ENCODE measurements at regions not wholly inside any gene's neighbourhood (a gene's known extent, or its start where the extent isn't known, plus 50 kb on each side); places are given as distances from the start of the nearest gene placed in this dataset.

GRCh38 chr6:138689849-138690248 is 83.7 kb upstream of the CCDC28A start:
- WGBS, 2 experiments (ENCODE audit: low coverage in 1 of 2, low lambda C conversion rate in 2 of 2, missing lambda C conversion rate in 2 of 2): 86 to 95% methylated on average over 6 of the region's 6 CpGs
- no peak overlapping the region for H3K27ac ChIP-seq
- H3F3A ChIP-seq (ENCODE audit: insufficient read depth): peaks cover 18% of the 10 kb centered on the region
- no peaks in the 10 kb centered on the region for H3K27me3 ChIP-seq (replicated peaks; ENCODE audit: insufficient read depth)
- in situ Hi-C loops (cut with MboI): no loop called here
- no peak for TF ChIP-seq EZH2 (IDR thresholded peaks at IDR 0.05; ENCODE audit: insufficient read depth, poor library complexity, severe bottlenecking)
- no peak for TF ChIP-seq EZH2phosphoT487 (IDR thresholded peaks at IDR 0.05; ENCODE audit: insufficient read depth, low read depth)
- H3K9me2 ChIP-seq (ENCODE audit: insufficient read depth): no peaks in the 10 kb centered on the region
- H3K36me3 ChIP-seq (ENCODE audit: low read depth): no peaks in the 10 kb centered on the region
- H3K4me3 ChIP-seq: no peak overlapping the region
- no peak overlapping the region for H3K4me2 ChIP-seq (ENCODE audit: unreplicated experiment)
- no peaks in the 10 kb centered on the region for H3K9me3 ChIP-seq (ENCODE audit: low read depth)
- H3K79me2 ChIP-seq (ENCODE audit: insufficient read depth): peaks cover 6% of the 10 kb centered on the region; the same call in 1 of the 2 replicates
- no peak overlapping the region for H2AFZ ChIP-seq
- no peak overlapping the region for H3K9ac ChIP-seq
- H4K20me1 ChIP-seq (ENCODE audit: insufficient read depth): no peaks in the 10 kb centered on the region
- DNase-seq: peak; percentile 10
- peaks cover 9% of the 10 kb centered on the region; the same call in 1 of the 2 replicates for H3K4me1 ChIP-seq (ENCODE audit: insufficient read depth)

DNA sequence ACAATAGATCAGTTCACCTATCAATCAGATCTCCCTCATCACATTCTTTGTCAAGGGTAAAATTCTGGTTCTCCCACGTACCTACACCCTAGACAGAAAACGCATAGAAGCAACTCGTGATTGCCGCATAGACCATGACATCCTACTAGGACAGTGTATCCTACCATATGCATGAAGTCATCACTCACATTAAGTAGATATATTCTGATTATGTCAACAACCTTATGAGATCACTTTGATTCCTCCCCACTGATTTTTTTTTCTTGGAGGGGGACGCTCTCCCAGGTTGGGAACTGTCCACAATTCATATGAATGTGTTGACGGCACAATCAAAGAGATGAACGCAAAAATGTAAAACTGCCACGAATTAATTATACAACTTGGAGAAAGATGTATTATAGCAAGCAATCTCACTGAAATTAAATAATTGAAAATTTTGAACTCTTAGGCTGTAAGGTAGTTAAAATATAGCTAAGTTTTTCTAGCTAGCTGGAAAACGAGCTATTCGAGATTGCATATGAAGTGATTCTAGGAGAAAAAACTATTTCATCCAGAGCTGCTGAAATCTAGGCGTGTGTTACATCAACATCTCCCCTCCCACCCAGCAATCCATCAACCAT is 82.5 kb upstream of the CCDC28A start:
- Histone ChIP-seq H3K27me3 (replicated peaks; ENCODE audit: insufficient read depth) (no peaks in the 10 kb centered on the region), H3K4me2 (ENCODE audit: unreplicated experiment) (peak overlapping the region; percentile 87), H3K9me2 (ENCODE audit: insufficient read depth) (no peaks in the 10 kb centered on the region), H3F3A (ENCODE audit: insufficient read depth) (peaks cover 18% of the 10 kb centered on the region), H3K79me2 (ENCODE audit: insufficient read depth) (peaks cover 6% of the 10 kb centered on the region; the same call in 1 of the 2 replicates), H3K4me3 (peak overlapping the region; percentile 80), H3K36me3 (ENCODE audit: low read depth) (no peaks in the 10 kb centered on the region), H4K20me1 (ENCODE audit: insufficient read depth) (no peaks in the 10 kb centered on the region), H3K9ac (peak overlapping the region; percentile 68), H3K9me3 (ENCODE audit: low read depth) (no peaks in the 10 kb centered on the region), H2AFZ (peak overlapping the region; percentile 81), H3K27ac (peak overlapping the region; percentile 46), H3K4me1 (ENCODE audit: insufficient read depth) (peaks cover 9% of the 10 kb centered on the region; the same call in 1 of the 2 replicates)
- no peak for TF ChIP-seq EZH2phosphoT487 (IDR thresholded peaks at IDR 0.05; ENCODE audit: insufficient read depth, low read depth)
- no peak for TF ChIP-seq EZH2 (IDR thresholded peaks at IDR 0.05; ENCODE audit: insufficient read depth, poor library complexity, severe bottlenecking)
- no peak for DNase-seq
- in situ Hi-C loops (cut with MboI): no loop called here
- 51 to 59% methylated on average over 11 of the region's 11 CpGs for WGBS, 2 experiments (ENCODE audit: low coverage in 1 of 2, low lambda C conversion rate in 2 of 2, missing lambda C conversion rate in 2 of 2)

DNA sequence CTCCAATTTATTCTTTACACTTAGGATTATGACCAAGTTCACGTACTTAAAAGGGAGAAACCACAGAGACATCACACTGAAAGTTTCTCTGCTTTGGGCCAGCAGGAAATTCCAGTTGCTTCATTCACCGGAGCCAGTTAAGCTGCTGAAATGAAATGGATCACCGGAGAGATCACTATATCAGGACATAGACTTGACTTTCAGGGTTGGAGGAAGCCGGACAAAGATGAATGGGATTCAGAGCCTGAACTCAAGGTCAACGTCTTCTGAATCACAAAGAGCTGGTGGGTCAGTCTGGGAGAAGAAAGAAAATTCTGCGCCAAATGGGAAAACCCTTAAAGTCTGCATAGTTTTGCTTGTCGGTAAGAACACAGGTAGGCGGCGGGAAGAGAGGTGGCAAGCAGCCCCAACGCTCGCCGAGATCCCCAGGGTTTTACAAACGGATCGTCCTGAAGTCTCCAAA is 81.9 kb upstream of the CCDC28A start:
- peak overlapping the region; percentile 46 for H3K27ac ChIP-seq
- H2AFZ ChIP-seq: peak overlapping the region; percentile 81
- TF ChIP-seq EZH2phosphoT487 (IDR thresholded peaks at IDR 0.05; ENCODE audit: insufficient read depth, low read depth) (no peak), EZH2 (IDR thresholded peaks at IDR 0.05; ENCODE audit: insufficient read depth, poor library complexity, severe bottlenecking) (no peak)
- H3K79me2 ChIP-seq (ENCODE audit: insufficient read depth): peaks cover 6% of the 10 kb centered on the region; the same call in 1 of the 2 replicates
- H3K9me3 ChIP-seq (ENCODE audit: low read depth): no peaks in the 10 kb centered on the region
- peak; percentile 79 for DNase-seq
- H3K9me2 ChIP-seq (ENCODE audit: insufficient read depth): no peaks in the 10 kb centered on the region
- H3K27me3 ChIP-seq (replicated peaks; ENCODE audit: insufficient read depth): no peaks in the 10 kb centered on the region
- peak overlapping the region; percentile 80 for H3K4me3 ChIP-seq
- H3K36me3 ChIP-seq (ENCODE audit: low read depth): no peaks in the 10 kb centered on the region
- in situ Hi-C loops (cut with MboI): no loop called here
- H4K20me1 ChIP-seq (ENCODE audit: insufficient read depth): no peaks in the 10 kb centered on the region
- H3K4me2 ChIP-seq (ENCODE audit: unreplicated experiment): peak overlapping the region; percentile 87
- peak overlapping the region; percentile 68 for H3K9ac ChIP-seq
- peaks cover 9% of the 10 kb centered on the region; the same call in 1 of the 2 replicates for H3K4me1 ChIP-seq (ENCODE audit: insufficient read depth)
- WGBS, 2 experiments (ENCODE audit: low coverage in 1 of 2, low lambda C conversion rate in 2 of 2, missing lambda C conversion rate in 2 of 2): 0 to 2% methylated on average over 14 of the region's 14 CpGs
- H3F3A ChIP-seq (ENCODE audit: insufficient read depth): peaks cover 18% of the 10 kb centered on the region

DNA sequence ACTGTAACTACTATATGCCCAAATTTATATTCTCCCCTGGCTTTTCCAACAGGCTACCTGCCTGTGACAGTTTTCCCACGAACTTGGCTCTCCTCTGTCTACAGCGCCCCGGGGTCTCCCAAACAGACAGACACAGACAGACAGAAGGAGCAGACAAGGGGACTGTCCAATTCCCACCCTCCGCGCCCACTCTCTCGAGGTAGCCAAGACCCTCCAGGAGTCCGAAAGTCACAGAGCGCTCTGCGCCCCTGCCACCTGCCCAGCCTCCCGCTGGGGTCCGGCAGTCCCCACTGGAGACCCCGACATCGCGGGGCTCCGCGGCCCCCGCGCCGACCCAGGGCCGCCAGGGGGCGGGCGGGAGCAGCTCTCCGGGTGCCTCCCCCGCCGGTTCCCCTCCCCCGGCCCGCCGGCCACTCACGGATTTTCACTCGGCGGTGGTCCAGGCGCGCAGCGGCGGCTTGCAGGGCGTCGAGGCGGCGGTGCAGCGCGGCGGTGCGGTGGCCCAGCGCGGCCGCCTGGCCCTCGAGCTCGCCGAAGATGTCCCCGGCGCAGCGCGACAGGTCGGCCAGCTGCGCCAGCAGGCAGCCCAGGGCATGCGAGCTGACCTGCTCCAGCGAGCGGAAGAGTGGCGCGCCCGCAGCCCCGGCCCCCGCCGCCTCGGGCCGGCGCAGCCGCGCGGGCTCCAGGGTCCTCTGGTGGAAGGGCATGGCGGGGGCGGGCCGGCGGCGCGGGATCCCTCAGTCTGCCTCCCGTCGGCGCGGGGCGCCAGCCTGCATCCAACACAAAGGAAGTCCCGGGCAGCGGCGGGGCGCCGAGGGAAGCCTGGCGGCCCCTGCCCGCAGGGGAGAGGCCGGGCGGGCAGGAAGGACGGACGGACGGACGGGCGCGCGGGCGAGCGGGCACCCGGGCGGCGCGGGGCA is 81.3 kb upstream of the CCDC28A start:
- H3K9me3 ChIP-seq (ENCODE audit: low read depth): no peaks in the 10 kb centered on the region
- H4K20me1 ChIP-seq (ENCODE audit: insufficient read depth): no peaks in the 10 kb centered on the region
- H3F3A ChIP-seq (ENCODE audit: insufficient read depth): peaks cover 18% of the 10 kb centered on the region
- H3K79me2 ChIP-seq (ENCODE audit: insufficient read depth): 0 out of 2 replicates have a peak, but pooled peaks cover 6% of the 10 kb centered on the region
- peaks cover 9% of the 10 kb centered on the region; the same call in 1 of the 2 replicates for H3K4me1 ChIP-seq (ENCODE audit: insufficient read depth)
- H3K9ac ChIP-seq: peak overlapping the region; percentile 68
- H3K9me2 ChIP-seq (ENCODE audit: insufficient read depth): no peaks in the 10 kb centered on the region
- in situ Hi-C loops (cut with MboI): no loop called here
- DNase-seq: peak; percentile 79
- 1 to 2% methylated on average over 37 to 88 of the region's 103 CpGs for WGBS, 2 experiments (ENCODE audit: low coverage in 1 of 2, low lambda C conversion rate in 2 of 2, missing lambda C conversion rate in 2 of 2)
- peak overlapping the region; percentile 87 for H3K4me2 ChIP-seq (ENCODE audit: unreplicated experiment)
- no peaks in the 10 kb centered on the region for H3K36me3 ChIP-seq (ENCODE audit: low read depth)
- peak overlapping the region; percentile 81 for H2AFZ ChIP-seq
- no peaks in the 10 kb centered on the region for H3K27me3 ChIP-seq (replicated peaks; ENCODE audit: insufficient read depth)
- H3K4me3 ChIP-seq: peak overlapping the region; percentile 80
- peak overlapping the region; percentile 46 for H3K27ac ChIP-seq
- TF ChIP-seq EZH2 (IDR thresholded peaks at IDR 0.05; ENCODE audit: insufficient read depth, poor library complexity, severe bottlenecking): no peak
